Medulla oblongata (tissue), 1 donor: ENCODE measurements at regions not wholly inside any gene's neighbourhood (a gene's known extent, or its start where the extent isn't known, plus 50 kb on each side); places are given as distances from the start of the nearest gene placed in this dataset.
"Not testable (repeated sequence)": the region's sequence is repeated elsewhere in the genome, so short reads cannot be mapped to it uniquely, and the experiment has no call there.

Experiments
- DNase-seq: peaks from one replicate; pipeline ENCODE4 v3.0.0-alpha.2; 2015; ENCODE audit errors: extremely low spot score

- not testable (repeated sequence) for DNase-seq
These were observed 64.0 kb downstream of the OR4F15 start for GRCh38 chr15:101876031-101876430.

DNA sequence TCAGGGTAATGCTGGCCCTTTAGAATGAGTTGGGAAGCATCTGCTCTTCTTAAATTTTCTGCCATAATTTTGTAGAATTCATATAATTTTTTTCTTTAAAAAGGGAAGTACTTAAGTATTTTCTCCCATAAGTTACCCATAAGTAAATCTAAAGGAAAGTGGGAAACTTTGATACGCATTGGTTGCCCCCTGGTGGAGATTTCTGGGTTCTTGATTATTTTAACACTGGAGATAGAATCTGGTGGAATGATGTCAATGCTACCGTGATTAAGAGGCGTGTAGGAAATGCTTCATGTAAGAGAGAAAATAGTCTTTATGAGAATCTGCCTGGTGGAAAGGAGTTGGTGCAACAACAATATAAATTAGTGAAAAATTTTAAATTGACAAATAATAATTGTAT lies 65.6 kb downstream of the OR4F15 start:
- not testable (repeated sequence) for DNase-seq

DNA sequence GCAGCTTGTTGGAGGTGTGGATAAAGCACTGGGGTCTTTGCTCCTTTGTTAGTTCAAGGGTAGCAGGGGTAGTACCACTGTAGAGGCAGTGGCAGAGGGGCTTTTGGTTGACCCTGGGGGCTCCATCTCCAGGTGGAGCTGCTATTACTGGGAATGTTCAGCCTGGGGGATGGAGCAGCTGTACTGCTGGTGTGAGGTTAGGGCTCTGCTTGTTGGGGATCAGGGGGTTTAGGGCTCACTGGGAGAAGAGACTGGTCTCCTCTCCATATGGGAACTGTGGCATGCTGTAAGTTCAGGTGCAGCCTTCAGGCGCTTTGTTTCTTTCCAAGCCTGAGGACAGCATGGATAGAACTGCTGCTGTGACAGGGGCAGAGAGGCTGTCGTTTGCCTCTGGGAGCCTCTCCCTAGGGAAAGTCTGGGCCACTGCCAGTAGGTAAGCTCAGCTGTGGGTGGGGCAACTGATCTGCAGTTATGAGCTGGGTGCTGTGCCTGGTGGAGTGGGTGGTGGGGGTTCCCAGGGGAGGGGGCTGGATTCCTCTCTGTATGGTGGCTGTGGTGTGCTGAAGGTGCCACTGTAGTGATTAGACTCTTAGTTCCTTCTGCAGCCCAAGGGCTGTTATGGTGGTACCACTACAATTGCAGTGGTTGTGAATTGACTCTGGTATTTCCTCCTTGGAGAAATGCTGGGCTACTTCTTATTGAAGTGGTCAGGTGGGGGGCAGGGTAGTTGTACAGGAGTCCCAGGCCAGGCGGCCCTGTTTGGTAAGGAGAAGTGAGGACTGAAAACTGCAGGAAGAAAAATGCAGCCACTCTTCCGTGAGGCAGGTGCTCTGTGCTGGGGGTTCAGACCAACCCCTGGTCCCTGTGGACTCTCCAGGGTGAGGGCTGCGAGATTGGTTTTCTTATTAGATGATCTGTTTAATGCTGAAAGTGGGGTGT lies 100.6 kb downstream of the OR4F15 start:
- DNase-seq = not testable (repeated sequence)

DNA sequence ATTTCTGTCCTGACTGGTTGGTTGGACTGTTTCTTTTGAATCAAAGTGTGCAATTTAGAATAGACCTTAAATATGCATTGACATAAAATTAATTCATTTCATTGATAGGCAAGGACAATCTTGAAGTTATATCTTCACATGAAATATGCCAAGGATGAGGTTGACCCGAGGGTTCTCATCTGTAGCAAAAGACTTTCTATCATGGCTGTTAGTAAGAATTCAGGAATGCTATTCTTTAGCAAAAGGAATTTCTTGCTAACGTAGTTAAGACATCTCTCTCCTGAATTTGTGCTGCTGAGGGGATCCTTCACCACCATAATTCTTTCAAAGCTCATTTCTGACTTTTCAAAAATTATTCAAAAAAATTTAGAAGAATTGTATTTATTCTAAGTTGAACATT lies 112.6 kb downstream of the OR4F15 start:
- DNase-seq = not testable (repeated sequence)

DNA sequence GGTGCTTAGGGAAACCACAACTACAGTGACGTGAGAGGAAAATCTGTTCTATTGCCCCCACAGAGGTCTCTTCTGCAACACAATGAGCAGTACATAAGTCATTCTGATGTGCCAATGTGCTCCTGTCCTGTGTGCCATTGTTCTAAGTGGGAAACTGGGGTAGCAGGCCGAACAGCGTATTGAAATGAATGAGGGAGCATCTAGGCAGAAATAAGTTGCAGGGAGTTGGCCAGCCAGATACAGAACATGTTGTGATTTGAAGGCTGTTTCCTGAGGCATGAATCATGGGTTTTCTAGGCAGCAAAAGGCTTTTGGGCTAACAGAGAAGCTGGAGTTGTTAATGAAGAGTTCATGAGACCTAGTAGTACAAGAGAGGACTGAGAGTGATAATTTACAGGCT lies 122.5 kb downstream of the OR4F15 start:
- not testable (repeated sequence) for DNase-seq

DNA sequence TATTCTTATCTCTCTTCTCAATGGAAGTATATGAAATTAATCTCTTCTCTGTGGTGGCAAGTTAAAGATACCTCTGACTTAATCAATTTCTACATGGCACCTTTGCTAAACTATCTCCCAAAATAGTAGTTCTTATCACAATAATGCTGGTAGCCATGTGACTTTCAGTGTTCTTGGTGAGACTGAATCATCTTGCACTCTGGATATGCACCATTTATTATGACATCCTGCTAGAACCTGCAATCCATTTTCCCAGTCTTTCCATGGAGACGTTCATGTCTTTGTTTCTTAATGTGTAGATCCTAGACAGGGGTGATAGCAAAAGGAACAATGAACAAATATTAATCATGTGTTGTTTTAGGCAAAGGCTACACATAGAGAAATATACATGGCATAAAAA lies 125.4 kb downstream of the OR4F15 start:
- DNase-seq = not testable (repeated sequence)

- not testable (repeated sequence) for DNase-seq
These were observed 126.6 kb downstream of the OR4F15 start for GRCh38 chr15:101938555-101938954.

DNA sequence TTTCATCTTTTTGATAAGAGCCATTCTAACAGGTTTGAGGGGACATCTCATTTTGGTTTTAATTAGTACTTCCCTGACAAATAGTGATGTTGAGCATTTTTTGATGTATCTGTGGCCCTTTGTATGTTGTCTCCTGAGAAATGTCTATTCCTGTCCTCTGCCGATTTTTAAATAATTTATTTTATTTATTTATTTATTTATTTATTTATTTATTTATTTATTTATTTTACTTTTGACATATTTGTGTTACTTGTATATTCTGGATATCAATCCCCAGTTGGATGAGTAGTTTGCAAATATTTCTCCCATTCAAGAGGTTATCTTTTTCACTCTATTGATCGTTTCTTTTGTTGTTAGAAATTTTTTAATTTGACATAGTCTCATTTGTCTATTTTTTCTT lies 133.9 kb downstream of the OR4F15 start:
- DNase-seq = peak; percentile 0

GRCh38 chr15:101948491-101949010 lies 136.5 kb downstream of the OR4F15 start:
- not testable (repeated sequence) for DNase-seq

DNA sequence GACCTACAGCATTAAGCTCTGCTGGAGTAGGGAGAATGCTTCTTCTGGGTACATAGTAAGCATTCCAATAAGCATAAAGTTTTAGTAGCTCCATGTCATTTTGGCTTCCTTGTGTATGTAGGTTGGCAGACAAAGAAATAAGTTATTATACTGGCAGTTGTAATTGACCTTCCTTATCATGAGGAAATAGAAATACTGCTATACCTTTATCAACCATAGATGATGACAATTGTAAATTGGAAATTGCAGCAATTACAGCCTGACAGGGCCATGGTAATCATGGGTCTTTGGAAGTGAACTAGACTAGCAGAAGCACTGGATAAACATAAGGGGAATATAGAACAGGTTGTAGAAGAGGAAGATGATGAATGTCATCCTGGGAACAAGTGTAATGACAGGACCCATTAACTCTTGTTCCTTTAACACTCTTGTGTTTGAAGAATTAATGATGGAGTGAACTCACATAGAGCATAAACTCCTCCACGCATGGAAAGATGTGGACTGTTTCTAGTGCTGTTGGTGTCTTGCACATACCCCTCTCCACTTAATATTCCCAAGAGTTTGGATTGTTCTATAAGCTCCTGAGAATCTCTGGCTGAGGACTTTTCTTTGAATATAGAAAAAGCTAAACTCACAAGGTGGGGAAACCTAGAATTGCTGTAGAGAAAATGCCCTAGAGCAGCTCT lies 137.5 kb downstream of the OR4F15 start:
- not testable (repeated sequence) for DNase-seq

DNA sequence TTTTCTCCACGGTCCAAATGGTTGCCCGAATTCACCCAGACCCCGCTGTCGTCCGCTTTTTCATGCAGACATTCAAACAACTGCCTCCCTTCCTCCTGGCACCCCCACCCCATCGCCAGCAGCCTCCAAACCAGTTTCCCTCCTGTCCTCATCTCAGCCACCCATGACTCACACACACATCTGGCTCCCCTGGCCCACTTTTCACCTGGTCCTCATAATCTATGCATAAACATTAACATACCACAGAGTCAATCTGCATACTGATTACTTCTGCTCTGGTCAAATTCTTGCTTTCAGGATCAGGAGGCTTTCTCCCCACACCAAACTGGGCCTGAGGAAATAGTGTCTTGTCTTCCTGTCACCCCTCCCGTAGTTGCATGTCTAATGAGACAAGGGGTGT lies 142.0 kb downstream of the OR4F15 start:
- not testable (repeated sequence) for DNase-seq

- not testable (repeated sequence) for DNase-seq
These were observed 143.8 kb downstream of the OR4F15 start for GRCh38 chr15:101955840-101956239.

GRCh38 chr15:101958656-101959055 lies 146.7 kb downstream of the OR4F15 start:
- DNase-seq = not testable (repeated sequence)

- DNase-seq = not testable (repeated sequence)
These were observed 149.3 kb downstream of the OR4F15 start for GRCh38 chr15:101961263-101961662.

DNA sequence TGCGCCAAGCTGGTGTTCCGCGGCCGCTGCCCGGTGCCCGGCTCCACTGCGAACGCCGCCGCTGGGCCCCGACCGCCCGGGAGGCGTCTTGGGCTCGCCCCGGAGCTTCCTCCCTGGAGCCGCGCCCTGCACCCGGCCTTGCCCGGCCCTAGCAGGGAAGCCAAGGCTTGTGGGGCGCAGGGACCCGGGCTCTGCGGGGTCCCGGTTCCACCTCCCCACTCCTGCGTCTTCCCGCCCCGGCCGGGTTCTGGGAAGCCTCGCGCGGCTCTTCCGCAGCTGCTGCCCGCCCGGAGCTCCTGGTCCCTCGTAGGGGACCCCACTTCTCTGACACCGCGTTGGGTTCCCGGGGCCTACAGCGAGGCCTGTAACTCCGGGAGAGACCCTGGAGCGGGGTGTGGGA lies 149.8 kb downstream of the OR4F15 start:
- DNase-seq = not testable (repeated sequence)

DNA sequence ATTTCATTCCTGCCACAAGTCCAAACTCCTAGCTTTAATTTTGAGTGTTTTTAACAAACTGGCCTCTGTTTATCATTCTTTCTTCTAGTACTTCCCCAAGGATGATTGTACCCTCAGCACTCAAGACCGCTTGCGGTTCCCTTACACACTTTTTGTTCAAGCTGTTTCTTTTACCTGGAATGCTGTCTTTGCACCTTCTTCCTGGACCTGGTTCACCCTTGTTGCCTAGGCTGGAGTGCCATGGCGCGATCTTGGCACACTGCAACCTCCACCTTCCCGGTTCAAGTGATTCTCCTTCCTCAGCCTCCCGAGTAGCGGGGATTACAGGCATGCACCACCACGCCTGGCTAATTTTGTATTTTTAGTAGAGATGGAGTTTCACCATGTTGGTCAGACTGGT lies 151.7 kb downstream of the OR4F15 start:
- DNase-seq = not testable (repeated sequence)

DNA sequence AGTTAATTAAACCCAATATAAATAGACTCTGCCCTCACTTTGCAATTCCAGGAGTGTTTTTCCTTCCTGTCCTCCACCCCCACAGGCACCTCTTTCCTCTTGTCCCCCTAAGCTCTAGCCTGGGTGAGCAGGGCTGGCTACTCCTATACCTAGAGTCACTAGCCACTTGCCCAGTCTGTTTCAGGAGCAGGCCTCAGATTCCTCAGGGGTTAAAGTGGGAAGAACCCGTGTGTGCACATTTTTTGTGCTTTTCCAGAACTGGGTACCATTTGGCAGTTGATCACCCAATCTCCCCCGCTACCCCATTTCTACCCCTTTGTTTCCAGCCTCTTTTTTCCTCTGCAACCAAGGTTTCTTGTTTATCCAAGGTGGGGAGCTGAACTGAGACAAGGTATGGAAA lies 153.4 kb downstream of the OR4F15 start:
- DNase-seq = not testable (repeated sequence)

GRCh38 chr15:101965860-101966259 lies 153.9 kb downstream of the OR4F15 start:
- peak; percentile 1 for DNase-seq

DNA sequence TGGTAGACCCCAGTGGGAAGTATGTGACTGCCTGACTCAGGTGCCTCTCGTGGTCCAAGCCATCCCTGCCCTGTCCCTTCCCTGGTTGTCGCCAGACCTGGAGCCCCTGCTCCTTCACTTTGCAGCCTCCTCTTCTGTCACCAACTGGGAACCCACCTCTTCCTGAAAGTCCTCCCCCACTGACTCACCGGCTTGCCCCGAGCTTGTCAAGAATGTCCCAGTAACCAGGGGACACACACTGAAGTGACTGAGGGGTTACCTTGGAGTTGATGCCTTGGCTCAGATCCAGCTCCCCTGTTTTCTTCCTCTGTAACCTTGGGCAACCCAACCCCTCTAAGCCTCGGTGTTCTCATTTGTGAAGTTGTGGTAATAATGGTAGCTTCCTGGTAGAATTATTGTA lies 155.4 kb downstream of the OR4F15 start:
- not testable (repeated sequence) for DNase-seq

DNA sequence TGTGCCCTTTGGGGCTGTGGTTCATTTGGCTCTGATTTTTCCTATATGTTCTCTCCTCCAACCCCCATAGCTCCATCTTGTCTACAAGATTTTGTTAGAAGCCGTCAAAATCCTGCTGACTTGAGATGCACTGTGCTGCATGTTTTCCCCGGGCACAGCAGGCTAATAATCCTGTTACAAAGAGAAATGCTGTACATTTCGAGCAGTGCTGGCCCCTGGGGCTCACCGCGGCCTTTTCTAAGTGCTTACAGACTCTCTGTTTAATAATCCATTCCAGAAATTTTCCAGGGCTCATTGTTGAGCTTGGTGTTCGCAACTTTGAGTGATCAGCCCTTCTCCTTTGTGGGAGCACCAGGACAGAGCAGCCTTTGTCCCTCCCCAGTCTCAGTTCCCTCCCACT lies 158.6 kb downstream of the OR4F15 start:
- DNase-seq = not testable (repeated sequence)

DNA sequence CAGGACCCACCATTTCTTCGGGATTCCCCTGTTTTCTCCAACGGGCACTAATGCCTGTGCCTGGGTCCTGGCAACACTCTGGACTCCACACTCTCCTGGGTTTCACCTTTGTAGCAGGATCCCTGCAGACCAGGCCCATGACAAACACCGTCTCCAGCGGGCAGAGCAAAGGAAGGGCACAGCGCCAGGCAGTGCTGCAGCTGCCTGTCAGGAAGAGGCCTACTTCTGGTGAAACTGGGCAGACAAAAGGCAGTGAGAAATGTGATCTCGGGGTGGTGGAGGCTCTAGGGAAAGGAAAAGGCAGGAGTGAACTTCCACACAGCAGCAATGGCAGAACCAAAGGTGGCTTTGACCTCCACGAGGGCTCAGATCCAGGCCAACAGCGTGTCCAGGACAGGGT lies 165.3 kb downstream of the OR4F15 start:
- not testable (repeated sequence) for DNase-seq

DNA sequence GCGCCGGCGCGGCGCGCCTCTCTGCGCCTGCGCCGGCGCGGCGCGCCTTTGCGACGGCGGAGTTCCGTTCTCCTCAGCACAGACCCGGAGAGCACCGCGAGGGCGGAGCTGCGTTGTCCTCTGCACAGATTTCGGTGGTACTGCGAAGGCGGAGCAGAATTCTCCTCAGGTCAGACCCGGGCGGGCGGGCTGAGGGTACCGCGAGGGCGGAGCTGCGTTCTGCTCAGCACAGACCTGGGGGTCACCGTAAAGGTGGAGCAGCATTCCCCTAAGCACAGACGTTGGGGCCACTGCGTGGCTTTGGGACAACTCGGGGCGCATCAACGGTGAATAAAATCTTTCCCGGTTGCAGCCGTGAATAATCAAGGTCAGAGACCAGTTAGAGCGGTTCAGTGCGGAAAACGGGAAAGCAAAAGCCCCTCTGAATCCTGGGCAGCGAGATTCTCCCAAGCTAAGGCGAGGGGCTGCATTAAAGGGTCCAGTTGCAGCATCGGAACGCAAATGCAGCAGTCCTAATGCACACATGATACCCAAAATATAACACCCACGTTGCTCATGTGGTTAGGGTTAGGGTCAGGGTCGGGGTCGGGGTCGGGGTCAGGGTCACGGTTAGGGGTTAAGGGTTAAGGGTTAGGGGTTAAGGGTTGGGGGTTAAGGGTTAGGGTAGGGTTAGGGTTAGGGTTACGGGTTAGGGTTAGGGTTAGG lies 168.4 kb downstream of the OR4F15 start:
- peak; percentile 1 for DNase-seq
